ENCODE measurements at regions not wholly inside any gene's neighbourhood (a gene's known extent, or its start where the extent isn't known, plus 50 kb on each side); places are given as distances from the start of the nearest gene placed in this dataset.
A peak's percentile ranks its signal among the peaks of the same experiment; 100 is the strongest.

GRCh38 chr4:120211408-120212015 is 144.9 kb upstream of the MAD2L1 start:
- H3K23ac ChIP-seq (ENCODE audit: insufficient read length, low read depth, low read length): no peak overlapping the region
- no peak overlapping the region for H3K14ac ChIP-seq (ENCODE audit: insufficient read depth, low read length)
- Mint-ChIP-seq H3K27ac (peak overlapping the region in 1 of 3 experiments; percentile 24; a peak in 1 of 7 replicates), H3K4me3 (no peak overlapping the region), H3K27me3 (ENCODE audit: low read depth) (no peaks in the 10 kb centered on the region), H3K9me3 (0 out of 5 replicates have a peak, but pooled peaks cover 0 to 3% of the 10 kb centered on the region in 2 experiments), H3K4me1 (0 out of 4 replicates have a peak, but pooled peaks cover 0 to 3% of the 10 kb centered on the region in 2 experiments), H3K36me3 (ENCODE audit: insufficient read depth in 1 of 3, low read depth in 3 of 3) (no peaks in the 10 kb centered on the region)
- H3K4ac ChIP-seq (ENCODE audit: low read depth, low read length): no peak overlapping the region
- no peaks in the 10 kb centered on the region for H3K27me3 ChIP-seq (ENCODE audit: insufficient read depth, low read length)
- WGBS (ENCODE audit: extremely low coverage, insufficient read length, low lambda C conversion rate): no CpG with 5 or more reads among the region's 4 CpGs
- H2BK20ac ChIP-seq (ENCODE audit: low read depth, low read length, poor library complexity, severe bottlenecking): no peak overlapping the region
- no peaks in the 10 kb centered on the region for H4K20me1 ChIP-seq (ENCODE audit: control insufficient read depth, insufficient read depth, insufficient read length)
- no peaks in the 10 kb centered on the region for H3K23me2 ChIP-seq (ENCODE audit: insufficient read length, low read depth, low read length, poor library complexity, severe bottlenecking)
- H2AK5ac ChIP-seq (ENCODE audit: insufficient read length, low read length): no peak overlapping the region
- H3K79me1 ChIP-seq (ENCODE audit: insufficient read depth, low read depth, low read length, poor library complexity, severe bottlenecking): no peaks in the 10 kb centered on the region
- H3K27ac ChIP-seq (ENCODE audit: insufficient read length, low read depth, low read length): no peak overlapping the region
- H3K79me2 ChIP-seq (ENCODE audit: insufficient read depth, low read length): no peaks in the 10 kb centered on the region
- no peak overlapping the region for H3T11ph ChIP-seq (ENCODE audit: low read length)
- H2BK15ac ChIP-seq (ENCODE audit: low read depth, low read length): no peak overlapping the region
- H2AFZ ChIP-seq (ENCODE audit: low read length): no peak overlapping the region
- no peaks in the 10 kb centered on the region for H3K4me1 ChIP-seq (ENCODE audit: insufficient read depth, low read length)
- no peaks in the 10 kb centered on the region for H3K9me3 ChIP-seq (ENCODE audit: control insufficient read depth, low read depth, low read length)
- H2BK5ac ChIP-seq (ENCODE audit: insufficient read length, low read length): no peak overlapping the region
- H3K56ac ChIP-seq (ENCODE audit: insufficient read length, low read depth, low read length): no peak overlapping the region
- no peak overlapping the region for H4K91ac ChIP-seq (ENCODE audit: insufficient read length, low read depth, low read length)
- H3K4me2 ChIP-seq (ENCODE audit: insufficient read depth, insufficient read length, low read length): no peak overlapping the region
- no peak overlapping the region for H3K18ac ChIP-seq (ENCODE audit: insufficient read length, low read depth, low read length)
- H2BK12ac ChIP-seq (ENCODE audit: insufficient read length, low read depth, low read length): no peak overlapping the region
- TF ChIP-seq, protein P1, sequence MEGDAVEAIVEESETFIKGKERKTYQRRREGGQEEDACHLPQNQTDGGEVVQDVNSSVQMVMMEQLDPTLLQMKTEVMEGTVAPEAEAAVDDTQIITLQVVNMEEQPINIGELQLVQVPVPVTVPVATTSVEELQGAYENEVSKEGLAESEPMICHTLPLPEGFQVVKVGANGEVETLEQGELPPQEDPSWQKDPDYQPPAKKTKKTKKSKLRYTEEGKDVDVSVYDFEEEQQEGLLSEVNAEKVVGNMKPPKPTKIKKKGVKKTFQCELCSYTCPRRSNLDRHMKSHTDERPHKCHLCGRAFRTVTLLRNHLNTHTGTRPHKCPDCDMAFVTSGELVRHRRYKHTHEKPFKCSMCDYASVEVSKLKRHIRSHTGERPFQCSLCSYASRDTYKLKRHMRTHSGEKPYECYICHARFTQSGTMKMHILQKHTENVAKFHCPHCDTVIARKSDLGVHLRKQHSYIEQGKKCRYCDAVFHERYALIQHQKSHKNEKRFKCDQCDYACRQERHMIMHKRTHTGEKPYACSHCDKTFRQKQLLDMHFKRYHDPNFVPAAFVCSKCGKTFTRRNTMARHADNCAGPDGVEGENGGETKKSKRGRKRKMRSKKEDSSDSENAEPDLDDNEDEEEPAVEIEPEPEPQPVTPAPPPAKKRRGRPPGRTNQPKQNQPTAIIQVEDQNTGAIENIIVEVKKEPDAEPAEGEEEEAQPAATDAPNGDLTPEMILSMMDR (conservative IDR thresholded peaks at IDR 0.05): no peak
- H3K9ac ChIP-seq (ENCODE audit: extremely low read depth, insufficient read length, low read length): no peak overlapping the region
- H2BK120ac ChIP-seq (ENCODE audit: low read depth, low read length, poor library complexity, severe bottlenecking): no peak overlapping the region
- no peak overlapping the region for H4K8ac ChIP-seq (replicated peaks; ENCODE audit: insufficient read length, low read depth, low read length)
- H4K5ac ChIP-seq (ENCODE audit: insufficient read length, low read depth, low read length): no peak overlapping the region
- no peak for DNase-seq

All from H9 (cell line).